HG02678 (cell line): ENCODE measurements at regions not wholly inside any gene's neighbourhood (a gene's known extent, or its start where the extent isn't known, plus 50 kb on each side); places are given as distances from the start of the nearest gene placed in this dataset.

ENCODE experiments used
- ATAC-seq: cut with Tn5 transposase; IDR thresholded peaks from one replicate; pipeline ENCODE4 v1.9.1; 2021; ENCODE audit warnings: mild to moderate bottlenecking, moderate library complexity; ENCODE audit not compliant: unreplicated experiment

DNA sequence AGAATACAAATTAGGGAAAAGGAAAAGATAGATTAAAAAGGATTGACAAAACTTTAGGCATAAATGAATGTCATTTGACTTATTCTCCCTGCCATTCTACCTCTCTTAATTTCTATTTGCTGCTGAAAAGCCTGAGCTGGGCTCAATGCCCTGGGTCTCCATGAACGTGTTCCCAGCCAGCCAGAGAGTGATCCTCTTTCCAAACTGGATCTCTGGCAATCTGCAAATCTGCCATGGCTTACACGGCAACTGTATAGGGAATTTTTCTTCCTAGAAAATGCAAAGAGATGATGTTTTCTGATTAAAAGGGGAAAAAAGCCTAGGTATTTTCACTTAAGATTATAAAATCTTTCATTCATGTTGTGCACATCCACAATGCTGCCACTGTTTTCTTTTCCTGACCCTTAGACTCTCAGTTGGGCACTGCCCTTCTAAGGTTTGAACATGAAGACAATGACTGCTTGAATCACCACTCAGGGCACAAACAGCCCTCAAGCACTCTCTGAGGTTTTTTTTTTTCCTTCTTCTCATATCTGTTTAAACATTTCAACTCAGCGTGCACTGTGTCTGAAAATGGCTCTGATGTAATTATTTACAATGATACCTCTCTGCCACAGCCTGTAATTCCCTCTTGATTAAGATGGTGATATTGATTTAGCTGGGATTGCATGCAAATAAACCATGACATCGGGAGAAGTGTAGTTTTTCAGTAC, 60.3 kb downstream of the DACT1 start:
- no peak for ATAC-seq

DNA sequence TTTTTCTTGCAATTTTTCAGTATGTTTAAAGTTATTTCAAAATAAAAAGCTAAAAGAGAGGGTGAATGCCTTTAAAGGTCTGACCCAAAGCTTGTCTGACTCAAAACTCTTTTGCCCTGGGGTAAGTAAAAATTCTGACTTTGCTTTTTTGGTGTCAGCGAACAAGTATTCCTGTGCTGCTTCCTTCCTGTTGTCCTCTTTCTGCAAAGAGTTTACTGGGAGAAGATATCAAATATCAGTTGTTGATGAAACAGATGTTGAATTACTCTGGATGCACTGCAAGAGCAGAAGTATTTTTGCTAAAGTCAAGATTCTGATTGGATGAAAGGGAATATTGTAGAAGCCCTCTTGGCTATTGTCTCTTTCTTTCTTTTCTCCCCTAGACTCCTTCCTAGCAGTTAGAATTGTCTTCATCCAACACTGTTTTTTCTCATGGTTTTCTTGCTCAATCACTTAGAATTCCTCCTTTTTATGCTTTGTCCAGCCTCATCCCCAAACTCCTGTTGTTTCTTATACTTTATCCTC, 62.0 kb downstream of the DACT1 start:
- ATAC-seq: no peak

DNA sequence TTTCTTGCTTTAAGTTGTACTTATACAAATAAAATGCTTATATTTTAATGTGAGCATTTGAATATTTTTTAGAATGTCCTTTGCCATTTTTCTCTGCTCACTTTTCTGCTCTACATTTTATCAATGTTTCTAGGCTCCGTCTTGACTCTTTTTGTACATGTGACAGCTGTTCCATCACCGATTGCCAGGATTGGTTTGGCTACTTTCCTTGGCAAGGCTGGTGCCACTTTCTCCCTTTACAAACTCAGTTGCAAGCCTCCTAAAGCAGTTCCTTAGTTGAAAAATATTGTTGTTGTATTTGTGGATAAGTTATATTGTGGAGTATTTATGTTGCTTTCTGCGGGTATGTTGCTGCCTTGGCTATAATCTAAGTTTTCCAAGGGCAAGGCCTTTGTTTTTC, 63.4 kb downstream of the DACT1 start:
- ATAC-seq: no peak

DNA sequence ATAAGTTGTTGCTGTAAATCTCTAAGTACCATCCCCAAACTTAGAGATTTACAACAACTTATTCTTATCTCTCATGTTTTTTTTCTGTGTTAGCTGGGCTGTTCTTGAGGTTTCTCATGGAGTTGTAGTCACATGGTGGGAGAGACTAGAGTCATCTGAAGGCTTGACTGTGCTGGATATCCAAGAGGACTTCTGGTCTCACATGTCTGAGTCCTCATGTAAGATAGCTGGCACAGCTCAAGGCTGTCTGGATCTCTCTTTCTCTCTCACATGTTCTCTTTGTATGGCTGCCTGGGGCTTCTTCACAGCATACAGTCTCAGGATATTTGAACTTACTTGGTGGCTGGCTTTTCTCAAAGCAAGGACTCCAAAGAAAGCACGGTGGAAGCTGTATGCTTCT, 63.8 kb downstream of the DACT1 start:
- no peak for ATAC-seq

DNA sequence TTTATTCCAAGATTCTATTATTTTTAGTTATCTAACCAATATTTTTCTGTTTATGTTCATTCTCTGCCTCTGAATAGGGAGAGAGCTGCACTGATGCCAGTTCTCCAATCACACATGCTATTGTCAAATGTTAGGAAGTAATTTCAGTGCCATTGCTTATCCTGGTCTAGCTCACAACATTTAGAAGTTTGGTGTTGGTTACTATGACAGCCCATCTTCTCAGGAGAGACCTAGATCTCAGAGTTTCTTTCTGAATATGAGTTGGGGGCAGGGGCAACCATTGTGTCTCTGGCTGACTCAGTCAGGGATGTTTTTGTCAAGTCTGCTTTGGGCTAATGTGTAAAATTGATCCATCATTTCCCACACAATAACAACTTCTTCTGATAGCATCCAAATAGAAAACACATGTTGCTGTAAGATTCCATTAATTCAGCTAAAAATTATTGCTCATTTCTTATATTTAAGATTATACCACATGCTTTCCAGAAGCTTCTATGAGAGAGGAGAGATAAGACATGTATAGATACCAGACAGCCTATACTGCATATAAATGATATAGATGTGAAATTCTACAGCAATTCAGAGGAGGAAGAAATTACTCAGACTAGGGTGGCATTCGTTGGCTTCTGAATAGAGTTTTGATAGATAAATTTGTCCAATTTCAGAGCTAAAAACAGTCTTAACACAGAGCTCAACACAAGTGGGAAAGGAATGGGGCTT, 64.8 kb downstream of the DACT1 start:
- no peak for ATAC-seq

DNA sequence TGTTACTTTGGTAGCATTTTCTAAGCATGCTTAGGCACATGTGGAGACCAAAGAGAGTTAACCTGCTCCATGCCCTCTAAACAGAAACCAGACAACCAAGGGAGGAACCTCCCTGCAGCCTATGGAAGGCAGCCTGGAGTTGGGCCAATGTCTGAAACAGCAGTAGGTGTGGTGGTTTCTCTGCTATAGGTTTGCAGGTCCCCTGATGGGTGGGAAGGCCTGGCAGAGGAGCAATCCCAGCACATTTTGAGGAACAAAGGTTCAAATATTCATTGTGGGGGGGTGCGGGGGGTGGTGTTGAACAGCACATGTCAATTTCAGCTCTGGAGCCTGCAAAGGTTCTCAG, 65.4 kb downstream of the DACT1 start:
- no peak for ATAC-seq

DNA sequence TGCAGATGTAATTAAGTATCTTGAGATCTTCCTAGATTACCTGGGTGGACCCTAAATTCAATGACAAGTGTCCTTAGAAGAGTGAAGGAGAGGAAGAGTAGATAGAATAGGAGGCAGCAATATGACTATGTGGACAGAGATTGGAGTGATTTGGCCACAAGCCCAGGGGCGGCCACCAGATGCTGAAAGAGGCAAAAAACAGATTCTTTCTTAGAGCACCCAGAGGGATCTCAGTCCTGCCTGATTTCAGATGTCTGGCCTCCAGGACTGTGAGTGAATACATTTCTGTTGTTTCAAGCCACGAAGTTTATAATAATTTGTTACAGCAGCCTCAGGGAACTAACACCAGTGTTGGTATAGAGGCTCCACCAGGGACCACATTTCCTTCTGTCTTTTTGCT, 67.3 kb downstream of the DACT1 start:
- ATAC-seq: no peak

DNA sequence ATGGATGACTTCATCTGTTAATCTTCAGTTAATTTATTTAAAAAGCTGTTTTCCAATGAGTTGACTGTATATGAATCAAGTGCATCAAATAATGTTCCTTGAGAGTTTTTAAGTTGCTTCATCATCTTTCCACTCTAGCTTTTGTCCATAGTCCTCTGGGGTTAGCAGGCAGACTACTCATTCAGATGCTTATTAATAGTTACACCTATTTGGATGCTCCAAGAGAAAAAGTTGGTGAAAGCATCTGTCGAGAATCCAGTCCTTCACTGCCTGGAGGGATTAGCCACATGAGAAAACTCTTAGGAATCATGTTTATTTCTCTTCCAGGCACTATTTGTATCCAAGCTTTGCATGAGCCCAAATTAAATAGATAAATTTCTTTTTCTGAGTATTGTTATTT, 70.2 kb downstream of the DACT1 start:
- no peak for ATAC-seq

DNA sequence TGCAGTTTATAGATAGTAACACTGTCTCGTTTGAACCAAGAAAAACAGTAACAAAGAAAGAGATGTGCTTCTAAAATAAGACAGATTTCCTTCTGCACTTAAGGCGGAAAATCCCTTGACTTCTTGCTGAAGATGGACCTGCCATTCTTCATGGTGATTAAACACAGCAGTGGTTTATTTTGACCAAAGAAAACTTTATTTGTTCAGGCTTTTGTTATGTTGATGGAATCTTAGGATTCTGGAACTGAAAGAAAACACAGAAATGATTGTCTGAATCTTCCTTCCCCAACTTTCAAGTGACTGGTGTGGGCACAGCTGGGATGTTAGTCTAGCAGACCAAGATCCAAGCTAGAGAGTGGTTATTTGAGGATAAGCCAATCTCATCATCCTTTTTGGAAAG, 72.2 kb downstream of the DACT1 start:
- no peak for ATAC-seq

DNA sequence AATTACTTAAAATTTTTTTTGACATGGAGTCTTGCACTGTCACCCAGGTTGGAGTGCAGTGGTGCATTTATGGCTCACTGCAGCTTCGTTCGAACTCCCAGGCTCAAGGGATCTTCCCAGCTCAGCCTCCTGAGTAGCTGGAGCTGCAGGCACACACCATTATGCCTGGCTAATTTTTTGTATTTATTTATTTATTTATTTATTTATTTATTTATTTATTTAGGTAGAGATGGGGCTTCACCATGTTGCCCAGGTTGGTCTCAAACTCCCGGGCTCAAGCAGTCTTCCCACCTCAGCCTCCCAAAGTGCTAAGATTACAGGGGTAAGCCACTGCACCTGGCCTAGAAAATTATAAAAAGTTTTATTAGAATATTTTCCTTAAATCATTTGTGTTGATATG, 73.6 kb downstream of the DACT1 start:
- ATAC-seq: no peak

DNA sequence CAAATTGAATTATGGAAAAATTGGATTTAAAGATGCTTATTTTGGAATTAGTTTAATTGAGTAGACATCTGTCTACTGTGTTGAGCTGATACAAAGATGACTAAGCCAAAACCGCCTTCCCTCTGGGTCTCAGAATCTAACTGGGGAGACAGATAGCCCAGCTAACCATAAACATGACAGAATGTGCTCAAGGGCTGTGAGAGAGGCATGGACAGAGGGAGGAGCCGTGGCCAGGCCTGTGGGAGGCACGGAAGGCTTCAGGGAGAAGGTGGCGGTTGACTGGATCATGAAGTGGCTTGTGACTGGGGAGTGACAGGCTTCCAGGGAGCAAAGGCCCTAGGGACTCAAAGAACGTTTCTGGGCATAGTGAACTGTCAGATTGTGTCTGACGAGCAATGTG, 74.6 kb downstream of the DACT1 start:
- no peak for ATAC-seq

DNA sequence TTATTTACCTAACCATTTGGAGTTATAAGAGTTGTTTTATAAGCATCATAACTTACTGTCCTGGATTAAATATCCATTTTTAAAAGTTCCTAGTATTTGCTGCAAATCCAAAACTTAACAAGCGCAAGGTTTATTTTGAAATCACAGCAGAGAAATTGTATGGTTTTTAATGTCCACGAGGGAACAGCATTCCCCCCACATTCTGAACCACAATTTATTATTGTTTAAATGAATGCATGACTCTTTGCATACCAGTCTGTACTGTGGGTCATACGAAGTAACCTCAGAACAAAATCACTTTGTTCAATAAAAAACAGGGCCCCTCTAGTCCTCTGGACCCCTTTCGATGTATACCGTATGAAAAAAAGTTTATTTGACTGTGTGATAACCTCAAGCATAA, 75.9 kb downstream of the DACT1 start:
- ATAC-seq: no peak

DNA sequence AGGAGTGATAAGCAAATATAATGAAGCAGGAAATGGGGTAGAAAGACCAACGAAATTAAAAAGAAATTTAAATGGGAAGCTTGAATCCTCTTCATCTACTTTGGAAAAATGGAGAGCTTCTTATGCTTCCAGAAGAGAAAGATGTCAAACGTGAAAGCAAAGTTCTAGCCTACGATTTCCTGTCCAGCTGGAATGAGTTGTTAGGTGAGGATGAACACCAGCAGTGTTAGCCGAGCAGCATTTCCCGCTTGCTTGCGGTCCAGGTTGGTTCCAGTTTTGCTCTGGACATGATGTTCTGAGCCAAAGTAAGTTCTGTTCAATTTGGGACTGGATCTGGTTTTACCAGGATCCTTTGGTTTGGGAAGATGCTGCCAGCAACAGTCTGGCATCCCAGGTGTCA, 78.9 kb downstream of the DACT1 start:
- no peak for ATAC-seq

DNA sequence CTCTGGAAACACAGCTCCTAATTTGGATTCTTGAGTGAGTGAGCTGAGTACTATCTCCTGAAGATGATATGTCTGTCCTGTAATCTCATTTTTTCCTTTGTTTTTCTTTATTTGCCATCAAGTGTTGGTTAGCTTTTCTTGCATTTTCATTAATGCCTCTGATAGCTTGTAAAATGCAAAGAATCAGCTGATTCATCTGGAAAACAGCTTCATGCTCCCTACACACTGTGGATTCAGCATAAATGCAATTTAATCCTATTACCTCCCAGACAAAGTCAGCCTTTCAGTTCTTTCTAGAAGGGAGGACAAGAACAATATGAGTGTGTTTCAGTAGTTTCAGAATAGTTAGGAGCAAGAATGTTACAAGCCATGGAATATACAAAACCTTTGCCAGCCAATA, 79.4 kb downstream of the DACT1 start:
- ATAC-seq: no peak

DNA sequence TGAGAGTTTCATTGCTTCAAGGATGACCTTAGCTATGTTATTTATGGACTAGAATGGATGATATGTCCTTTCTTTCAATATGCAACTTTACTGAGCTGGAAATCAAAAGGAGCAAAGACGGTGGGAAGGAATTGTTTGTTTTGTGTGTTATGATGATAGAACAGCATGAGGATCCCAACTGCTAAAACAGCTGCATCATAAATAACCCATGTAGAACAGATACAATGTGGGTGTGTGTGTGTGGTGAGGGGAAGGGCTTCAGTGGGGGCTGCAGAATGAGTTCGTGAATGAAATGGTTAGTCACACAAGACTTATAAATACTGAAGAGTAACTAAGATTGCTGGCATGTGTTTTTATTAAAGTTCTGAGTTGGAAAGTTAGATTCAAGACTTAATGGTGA, 80.1 kb downstream of the DACT1 start:
- no peak for ATAC-seq

DNA sequence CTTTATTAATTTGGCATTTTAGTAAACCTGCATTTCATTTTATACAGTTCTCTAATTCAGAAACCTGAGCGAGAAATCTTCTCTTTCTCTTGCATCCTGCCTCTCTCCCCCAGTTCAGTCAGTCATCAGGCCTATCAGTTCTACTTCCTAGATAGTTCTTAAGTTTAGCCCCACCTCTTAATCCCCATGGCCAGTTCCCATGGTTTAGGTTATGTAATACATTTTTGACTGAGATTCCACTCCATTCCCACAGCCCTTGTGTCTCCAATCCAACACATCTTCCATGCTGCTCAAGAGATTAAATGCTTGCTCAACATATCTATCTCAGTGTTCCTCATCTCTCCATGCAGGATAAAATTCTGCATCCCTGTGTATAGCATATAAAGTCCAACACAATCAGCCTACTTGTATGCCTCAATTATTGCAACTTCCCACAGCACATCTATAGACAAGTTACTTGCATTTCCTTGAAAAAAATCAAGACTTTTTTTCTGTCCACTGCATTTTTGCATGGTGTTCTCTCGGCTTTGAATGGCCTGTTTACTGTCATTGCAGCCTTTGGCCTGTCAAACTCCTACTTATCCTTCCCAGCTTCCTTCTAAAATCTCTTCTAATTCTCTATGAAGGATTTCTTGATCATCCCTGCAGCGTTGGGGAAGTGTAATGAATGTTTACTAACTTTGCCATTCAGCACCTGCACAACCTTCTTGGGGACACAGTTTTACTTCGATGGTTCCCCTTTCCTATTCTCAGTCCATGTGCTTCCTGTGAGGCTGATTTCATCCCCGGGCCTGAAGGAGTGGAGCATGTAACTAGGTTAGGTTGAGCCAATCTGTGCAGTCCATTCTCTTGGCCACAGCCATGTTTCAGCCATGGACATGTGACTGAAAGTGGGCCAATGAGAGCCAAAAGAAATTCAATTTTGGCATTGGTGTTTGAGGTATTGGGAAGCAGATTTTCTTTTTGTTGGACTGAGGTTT, 80.8 kb downstream of the DACT1 start:
- ATAC-seq: no peak

DNA sequence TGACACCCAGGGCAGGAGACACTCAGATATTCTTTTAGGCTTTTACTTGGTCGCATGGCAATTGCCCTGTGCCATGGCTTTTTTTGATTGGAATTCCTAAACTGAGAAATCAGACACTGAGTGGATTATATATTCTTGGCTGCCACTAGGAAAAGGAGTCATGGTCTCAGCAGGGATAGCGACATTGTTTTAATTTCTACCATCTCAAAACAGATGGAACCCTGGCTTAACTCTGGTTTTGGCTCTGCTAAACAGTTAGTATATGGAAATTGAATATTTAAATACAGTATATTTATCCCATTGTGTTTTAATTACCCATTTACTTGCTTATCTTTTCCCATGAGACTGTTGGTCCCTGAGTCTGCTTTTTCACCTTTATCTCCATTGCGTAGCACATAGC, 84.0 kb downstream of the DACT1 start:
- ATAC-seq: no peak

DNA sequence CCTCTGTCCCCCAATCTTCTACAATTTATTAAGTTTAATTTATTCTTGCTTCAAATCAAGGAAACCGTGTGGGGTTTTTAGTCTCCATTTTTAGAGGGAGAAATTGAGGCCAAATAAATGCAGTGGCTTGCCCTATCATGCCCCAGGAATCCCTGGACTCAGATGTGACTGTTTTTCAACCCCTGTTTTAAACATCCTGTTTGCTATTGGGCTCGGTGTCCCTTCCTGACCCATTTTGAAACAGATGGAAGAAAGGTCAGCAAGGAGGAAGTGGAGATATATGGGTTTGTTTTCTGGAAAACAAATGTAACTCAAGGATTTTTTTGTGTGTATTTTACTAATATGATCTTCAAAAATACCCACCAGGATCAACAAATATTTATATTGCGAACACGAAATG, 84.7 kb downstream of the DACT1 start:
- ATAC-seq: no peak

DNA sequence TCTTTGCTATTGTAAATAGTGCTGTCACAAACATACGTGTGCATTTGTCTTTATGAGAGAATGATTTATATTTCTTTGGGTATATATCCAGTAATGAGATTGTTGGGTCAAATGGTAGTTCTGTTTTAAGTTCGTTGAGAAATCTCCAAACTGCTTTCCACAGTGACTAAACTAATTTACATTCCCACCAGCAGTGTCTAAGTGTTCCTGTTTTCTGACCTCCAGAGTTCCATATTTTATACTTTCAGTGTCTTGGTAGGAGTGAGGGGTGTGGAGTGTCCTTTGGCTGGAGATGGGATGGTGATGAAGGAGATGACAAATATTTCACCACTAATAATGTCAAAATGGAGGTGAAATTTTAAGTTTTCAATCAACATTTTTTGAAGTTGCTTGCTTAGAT, 86.4 kb downstream of the DACT1 start:
- no peak for ATAC-seq

DNA sequence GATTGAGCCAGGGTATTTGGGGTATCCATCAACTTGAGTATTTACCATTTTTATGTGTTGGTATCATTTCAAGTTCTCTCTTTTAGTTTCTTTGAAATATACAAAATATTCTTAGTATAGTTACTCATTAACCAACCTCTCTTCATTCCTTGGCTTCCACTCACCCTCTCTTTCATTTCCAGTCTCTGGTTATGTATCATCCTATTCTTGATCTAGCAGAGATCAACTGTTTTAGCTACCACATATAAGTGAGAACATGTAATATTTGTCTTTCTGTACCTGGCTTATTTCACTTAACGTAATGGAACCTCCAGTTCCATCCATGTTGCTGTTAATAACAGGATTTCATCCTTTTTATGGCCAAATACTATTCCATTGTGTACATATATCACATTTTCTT, 86.9 kb downstream of the DACT1 start:
- no peak for ATAC-seq

DNA sequence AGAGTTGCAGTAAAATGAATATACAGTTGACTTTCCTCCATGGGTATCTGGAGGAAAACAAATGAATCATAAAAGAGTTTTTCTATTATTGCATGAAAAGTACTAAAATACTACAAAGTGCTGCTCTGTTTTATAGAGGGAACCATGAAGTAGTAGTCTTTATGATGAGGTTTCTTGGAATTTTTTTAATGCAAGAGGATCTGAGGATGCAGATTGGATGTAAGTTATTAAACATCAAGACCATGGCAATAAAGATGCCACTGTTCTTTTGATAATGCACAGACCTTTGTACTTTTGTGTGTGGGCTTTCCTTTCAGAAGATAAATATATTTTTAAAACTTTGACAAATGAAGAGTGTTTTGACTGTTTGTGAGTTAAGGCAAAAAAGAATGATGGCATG, 87.5 kb downstream of the DACT1 start:
- ATAC-seq: no peak

DNA sequence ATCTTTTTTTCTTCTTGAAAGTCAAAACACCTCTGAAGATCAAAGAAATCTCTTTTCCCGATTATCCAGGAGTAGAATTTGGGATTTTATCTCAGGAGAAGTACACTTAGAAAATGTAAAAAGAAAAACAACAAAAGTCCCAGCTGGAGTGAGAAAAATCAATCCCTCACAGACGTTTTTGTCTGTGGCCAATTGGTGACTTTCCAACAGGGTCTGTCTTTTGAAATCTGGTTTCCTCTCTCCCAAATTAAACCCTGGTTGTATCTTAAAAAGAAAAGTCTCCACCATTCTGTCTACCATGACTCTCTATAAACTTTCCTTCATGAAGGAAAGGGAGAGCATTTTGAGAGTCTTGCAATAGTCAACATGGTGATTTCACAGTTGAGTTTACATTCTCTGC, 88.1 kb downstream of the DACT1 start:
- no peak for ATAC-seq
